HT-29 (cell line): ENCODE measurements at regions not wholly inside any gene's neighbourhood (a gene's known extent, or its start where the extent isn't known, plus 50 kb on each side); places are given as distances from the start of the nearest gene placed in this dataset.
"Not testable (repeated sequence)": the region's sequence is repeated elsewhere in the genome, so short reads cannot be mapped to it uniquely, and the experiment has no call there.

Experiments used
- DNase-seq: peaks from one replicate; pipeline ENCODE4 v3.0.0-alpha.2; 2015; ENCODE audit warnings: low spot score

DNA sequence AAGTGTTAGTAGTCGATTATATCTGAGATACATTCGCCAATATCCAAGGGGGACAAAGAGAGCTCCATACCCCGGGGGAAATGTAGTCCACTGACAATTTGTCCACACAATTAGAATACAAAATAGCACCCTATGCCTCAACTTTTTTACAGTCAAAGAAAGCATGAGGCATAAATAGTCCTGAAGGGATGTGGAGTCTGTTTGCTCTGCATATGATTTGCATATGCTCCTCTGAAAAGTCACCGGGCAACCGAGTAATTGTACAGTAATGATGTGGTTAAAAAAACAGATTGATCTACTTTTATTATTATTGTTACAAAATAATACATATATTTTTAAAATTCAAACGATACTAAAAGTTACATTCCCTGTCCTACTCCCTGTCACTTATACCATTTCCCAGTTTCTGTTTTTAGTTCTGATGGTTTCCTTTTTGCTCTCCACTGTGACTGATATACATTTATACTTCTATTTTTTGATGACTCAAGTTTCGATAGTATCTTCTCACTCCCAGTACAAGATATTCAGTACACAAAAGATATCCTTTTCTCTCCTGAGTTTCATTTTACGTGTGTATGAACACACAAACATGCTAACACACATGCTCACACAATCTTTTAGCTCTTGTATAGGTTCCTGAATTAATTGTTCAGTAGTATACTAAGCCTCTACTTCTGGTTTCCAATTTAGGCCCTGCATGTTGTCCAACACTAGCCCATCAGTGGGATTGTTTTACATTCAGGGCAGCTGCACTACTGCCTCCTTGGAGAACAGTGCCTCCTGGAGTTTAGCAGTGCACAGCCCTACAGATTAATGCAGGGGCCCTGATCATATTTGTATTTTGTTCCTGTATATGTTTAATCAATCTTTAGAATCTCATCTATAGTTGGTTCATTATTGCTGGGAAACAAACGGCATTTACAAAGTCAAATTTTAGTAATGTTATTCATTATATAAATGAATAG lies 130.9 kb downstream of the TES start:
- DNase-seq: peak; percentile 34

DNA sequence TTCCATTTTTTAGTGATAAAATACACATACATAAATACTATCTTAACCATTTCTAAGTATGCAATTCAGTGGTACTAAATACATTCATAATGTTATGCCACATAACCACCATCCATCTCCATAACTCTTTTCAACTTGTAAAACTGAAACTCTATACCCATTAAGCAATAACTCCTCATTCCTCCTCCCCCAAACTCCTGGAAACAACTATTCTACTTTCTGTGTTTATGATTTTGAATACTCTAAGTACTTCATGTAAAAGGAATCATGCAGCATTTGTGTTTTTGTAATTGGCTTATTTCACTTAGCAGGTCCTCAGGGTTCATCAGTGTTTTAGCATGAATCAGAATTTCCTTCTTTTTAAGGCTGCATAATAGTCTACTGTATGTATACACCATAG lies 131.8 kb downstream of the TES start:
- no peak for DNase-seq

GRCh38 chr7:116347151-116347832 lies 137.0 kb downstream of the TES start:
- no peak for DNase-seq

GRCh38 chr7:116348346-116348745 lies 138.0 kb downstream of the TES start:
- DNase-seq: no peak

- DNase-seq: no peak
Measured at GRCh38 chr7:116351966-116352365, 141.6 kb downstream of the TES start.

DNA sequence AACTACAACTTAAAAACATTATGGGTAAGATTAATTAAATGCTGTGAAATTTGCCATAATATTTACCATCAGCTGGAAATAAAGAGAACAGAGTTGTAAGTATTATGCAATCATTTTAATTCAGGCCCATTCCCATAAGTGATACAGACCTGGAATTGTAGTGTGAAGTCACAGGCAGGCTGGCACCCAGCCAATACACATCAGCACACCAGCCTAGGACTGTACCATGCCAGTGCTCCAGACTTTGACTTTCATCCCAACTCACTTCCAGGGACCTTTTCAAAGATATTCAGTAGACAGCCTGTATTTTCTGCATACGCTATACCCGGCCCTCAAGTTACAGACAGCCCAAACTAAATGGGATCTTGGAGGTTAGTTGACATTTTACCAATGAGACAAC lies 143.3 kb downstream of the TES start:
- peak; percentile 60 for DNase-seq

DNA sequence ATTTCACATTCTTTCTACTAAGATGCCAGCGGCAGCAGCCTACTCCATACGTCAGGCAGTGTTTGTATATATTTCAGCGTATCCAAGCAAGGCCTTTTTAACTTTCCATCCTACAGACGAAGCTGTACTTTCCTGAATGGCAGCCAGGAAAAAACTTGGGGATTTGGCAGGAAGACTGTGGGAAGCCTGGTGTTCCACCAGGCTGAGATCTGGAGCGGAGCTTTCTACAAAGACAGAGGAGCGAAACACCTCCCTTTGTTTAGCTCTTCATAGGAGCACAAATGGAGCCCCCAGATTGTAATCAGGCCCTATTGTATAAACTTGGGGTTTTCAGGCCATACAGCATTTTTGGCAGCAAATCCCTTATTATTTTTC lies 143.8 kb downstream of the TES start:
- no peak for DNase-seq

DNA sequence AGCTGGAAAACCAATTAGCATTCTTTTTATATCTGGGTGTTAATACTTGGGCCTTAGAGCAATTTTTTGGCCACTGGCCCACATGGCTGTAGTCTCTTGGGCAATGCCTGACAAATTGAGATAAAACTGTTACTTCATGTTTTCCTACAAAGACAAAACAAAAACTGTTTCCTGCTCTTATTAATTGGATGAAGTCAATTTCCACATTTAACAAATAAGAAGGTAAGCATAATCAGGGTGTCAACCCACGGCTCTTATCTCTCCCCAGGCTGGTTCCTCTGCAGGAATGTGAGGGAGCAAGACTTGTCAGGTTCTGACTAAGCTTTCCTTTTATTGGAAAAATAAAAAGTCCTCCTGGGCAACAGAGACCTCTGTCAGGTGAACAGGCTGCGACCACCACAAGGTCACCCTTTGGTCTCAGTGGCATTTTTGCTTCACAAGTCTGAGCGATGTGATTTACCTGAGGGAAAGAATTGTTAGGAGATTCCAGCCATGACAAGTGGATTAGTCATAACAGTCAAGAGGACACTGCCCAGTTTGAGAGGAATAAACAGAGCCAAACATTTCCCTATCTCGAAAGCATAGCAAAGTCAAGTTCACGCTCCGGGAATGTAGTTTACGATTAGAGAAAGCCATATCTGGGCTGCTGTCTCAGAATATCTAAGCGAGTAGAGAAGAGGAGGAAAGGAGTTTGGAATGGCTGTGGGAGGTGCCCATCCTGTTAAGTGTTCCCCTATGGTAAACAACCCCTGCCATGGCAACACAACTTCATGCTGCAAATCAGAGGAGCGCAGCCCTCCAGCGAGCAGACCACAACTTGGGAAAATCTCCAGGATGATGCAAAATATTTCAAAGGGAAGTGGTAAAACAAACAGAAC lies 144.4 kb downstream of the TES start:
- DNase-seq: peak; percentile 95

GRCh38 chr7:116355424-116355765 lies 144.1 kb upstream of the CAV2 start:
- DNase-seq: no peak

DNA sequence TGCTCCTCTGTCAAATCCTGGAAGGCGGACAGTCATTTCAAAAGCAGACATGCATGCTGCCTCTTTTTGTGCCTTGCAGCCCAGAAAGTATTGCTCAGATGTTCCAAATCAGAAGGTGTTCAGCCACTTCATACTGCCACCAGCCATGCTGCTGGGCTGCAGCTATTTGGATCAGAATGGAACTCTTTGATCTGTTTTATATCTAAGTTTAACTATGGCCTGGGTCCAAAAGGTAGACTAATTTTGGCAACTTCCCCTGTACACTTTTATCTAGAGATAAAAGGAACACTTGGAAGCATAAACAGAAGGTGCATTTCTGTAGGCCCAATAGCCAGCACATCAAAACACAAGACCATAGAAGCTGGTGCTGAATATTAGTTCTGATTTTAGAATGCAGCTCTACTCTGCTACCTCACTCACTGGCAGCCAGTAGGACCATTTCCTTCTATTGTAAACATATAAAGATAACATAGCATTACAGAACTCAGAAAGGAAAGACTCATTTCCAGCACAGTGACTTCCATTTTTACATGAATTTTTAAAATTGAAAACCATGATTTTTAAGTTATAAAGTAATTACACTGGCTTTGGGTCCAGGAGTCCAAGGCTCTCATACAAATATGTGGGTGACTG lies 143.1 kb upstream of the CAV2 start:
- peak; percentile 8 for DNase-seq

- peak; percentile 29 for DNase-seq
Measured at GRCh38 chr7:116356979-116357378, 142.6 kb upstream of the CAV2 start.

GRCh38 chr7:116357781-116358670 lies 141.5 kb upstream of the CAV2 start:
- no peak for DNase-seq

DNA sequence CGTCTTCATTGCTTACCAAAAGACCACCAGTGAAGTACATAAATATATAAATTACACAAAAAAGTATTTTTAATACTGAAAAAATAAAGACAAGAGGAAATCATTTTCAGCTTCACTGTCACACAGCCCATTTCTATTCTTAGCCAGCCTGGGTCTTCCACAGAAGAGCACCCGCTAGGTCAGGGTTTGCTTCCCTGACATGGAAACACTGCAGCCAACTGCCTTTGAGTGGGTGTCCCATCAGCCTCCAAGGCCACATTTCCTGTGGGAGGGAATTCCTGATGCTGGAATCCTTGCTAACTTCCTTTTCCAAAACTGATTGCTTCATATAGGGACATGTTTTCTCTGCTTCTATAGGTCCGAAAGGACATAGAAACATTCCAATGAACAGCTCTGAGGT lies 137.8 kb upstream of the CAV2 start:
- no peak for DNase-seq

GRCh38 chr7:116363637-116364432 lies 135.7 kb upstream of the CAV2 start:
- no peak for DNase-seq

GRCh38 chr7:116364469-116364868 lies 135.1 kb upstream of the CAV2 start:
- no peak for DNase-seq

DNA sequence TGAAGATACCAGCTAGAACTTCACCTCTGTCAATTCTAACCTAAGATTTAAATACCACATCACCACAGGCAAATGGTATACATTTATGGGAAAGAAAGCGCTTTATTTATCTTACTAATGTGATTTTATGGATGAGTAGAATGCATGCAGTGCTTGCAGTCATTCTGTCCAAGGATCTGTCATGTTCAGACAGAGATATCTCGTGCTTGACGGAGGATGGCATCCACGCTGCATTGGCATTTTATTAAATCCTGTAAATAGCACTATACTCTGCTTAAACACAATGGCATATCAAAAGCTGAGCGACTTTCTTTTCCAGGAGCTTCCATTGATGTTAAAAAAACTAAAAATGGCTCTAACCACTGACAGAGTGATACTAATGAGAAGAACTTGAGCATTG lies 133.7 kb upstream of the CAV2 start:
- DNase-seq: no peak

DNA sequence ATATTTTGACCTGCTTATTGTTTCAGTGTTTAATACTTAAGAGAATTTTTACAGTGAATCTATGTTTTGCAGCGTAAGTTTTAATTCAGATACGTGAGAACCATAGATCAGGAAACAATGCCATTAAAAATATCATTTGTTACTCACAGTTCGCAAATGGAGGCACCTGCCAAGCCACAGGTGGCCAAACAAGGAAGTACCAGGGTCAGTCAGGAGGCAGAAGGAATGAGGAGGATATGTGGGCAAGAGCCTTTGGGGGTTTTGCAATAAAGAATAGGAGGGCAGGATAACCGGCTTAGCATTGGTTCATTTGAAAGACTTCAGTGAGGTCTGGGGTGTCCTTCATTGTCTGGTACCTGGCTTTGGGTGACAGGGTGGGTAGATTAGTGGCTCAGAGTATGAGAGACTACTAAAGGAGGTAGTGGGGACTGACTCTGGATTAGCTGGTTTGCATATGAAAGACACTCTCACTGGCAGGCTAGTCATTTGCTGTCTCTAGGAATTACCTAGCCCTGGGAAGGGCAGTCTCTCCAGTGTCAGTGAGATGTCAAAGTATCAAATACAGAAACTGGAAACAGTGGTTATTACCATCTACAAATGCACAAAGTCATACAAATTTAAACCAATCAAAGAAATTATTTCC lies 132.2 kb upstream of the CAV2 start:
- peak; percentile 19 for DNase-seq

DNA sequence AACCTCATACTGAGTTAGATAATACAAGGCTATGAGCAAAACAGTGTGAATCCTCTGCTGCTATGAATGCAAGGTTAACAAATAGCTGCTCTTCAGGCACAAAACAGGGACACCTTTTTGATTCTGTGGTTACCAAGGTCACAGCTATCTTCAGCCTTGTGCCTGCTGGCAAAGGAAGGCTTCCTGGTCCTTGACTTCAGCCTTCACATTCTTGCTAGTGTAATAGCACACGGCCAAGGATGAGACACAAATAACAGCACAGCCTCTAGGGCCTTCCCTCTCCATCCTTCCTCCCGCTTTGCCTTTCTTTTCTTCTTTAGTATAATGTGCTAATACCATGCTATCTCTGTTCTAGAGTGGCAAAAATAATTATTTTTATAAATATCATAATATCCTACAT lies 130.6 kb upstream of the CAV2 start:
- peak; percentile 22 for DNase-seq

- not testable (repeated sequence) for DNase-seq
Measured at GRCh38 chr7:116371536-116371935, 128.0 kb upstream of the CAV2 start.
